Neural crest cell (in vitro differentiated cells): ENCODE measurements at regions not wholly inside any gene's neighbourhood (a gene's known extent, or its start where the extent isn't known, plus 50 kb on each side); places are given as distances from the start of the nearest gene placed in this dataset.

Source experiments
- DNase-seq: peaks from one replicate; pipeline ENCODE4 v3.0.0; 2021; ENCODE audit warnings: low read depth, mixed read lengths, low spot score
- H3K27ac Mint-ChIP-seq: one replicate; pipeline ENCODE4 v1.8.0; 2021; ENCODE audit warnings: mild to moderate bottlenecking, mixed read lengths; ENCODE audit not compliant: unreplicated experiment
- H3K27me3 Mint-ChIP-seq: 2 replicates; pipeline ENCODE4 v1.8.0; 2021; ENCODE audit warnings: low read depth, mild to moderate bottlenecking, mixed read lengths
- H3K36me3 Mint-ChIP-seq: 2 replicates; pipeline ENCODE4 v1.8.0; 2021; ENCODE audit warnings: low read depth, mild to moderate bottlenecking, mixed read lengths
- H3K4me1 Mint-ChIP-seq: 2 replicates; pipeline ENCODE4 v1.8.0; 2021; ENCODE audit warnings: mixed read lengths
- H3K4me3 Mint-ChIP-seq: one replicate; pipeline ENCODE4 v1.8.0; 2021; ENCODE audit warnings: mild to moderate bottlenecking, mixed read lengths
- H3K9me3 Mint-ChIP-seq: 2 replicates; pipeline ENCODE4 v1.8.0; 2021; ENCODE audit warnings: mixed read lengths
- TF ChIP-seq, protein P1 (sequence below): fragments of 200-600 bp; sonication (generic); conservative IDR thresholded peaks from 2 replicates; pipeline ENCODE4 v1.5.0; 2021; ENCODE audit warnings: antibody characterized with exemption, mild to moderate bottlenecking

DNA sequence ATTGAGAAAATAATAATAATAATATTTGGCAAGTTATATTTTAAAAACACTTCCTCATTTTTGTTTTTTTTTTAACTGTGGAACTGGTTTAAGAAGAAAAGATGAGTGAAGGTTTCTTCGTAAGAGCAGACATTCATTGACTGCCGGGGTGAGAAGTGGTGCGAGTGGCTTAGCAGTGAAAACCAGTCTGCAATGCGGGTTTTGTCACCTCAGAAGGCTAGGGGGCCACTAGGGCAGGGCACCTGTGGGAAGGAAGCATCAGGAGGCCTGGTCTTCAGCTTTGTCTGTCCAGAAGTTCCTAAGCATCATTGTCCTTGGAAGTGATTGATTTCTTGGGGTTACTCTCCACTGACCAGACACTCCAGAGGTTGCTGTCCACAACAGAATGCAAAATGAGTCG is 339.2 kb downstream of the ZNF326 start:
- Mint-ChIP-seq H3K4me1 (no peaks in the 10 kb centered on the region), H3K27ac (no peak overlapping the region), H3K4me3 (no peak overlapping the region), H3K36me3 (no peaks in the 10 kb centered on the region), H3K27me3 (no peaks in the 10 kb centered on the region), H3K9me3 (peaks cover 4% of the 10 kb centered on the region)
- TF ChIP-seq, protein P1, sequence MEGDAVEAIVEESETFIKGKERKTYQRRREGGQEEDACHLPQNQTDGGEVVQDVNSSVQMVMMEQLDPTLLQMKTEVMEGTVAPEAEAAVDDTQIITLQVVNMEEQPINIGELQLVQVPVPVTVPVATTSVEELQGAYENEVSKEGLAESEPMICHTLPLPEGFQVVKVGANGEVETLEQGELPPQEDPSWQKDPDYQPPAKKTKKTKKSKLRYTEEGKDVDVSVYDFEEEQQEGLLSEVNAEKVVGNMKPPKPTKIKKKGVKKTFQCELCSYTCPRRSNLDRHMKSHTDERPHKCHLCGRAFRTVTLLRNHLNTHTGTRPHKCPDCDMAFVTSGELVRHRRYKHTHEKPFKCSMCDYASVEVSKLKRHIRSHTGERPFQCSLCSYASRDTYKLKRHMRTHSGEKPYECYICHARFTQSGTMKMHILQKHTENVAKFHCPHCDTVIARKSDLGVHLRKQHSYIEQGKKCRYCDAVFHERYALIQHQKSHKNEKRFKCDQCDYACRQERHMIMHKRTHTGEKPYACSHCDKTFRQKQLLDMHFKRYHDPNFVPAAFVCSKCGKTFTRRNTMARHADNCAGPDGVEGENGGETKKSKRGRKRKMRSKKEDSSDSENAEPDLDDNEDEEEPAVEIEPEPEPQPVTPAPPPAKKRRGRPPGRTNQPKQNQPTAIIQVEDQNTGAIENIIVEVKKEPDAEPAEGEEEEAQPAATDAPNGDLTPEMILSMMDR = no peak
- no peak for DNase-seq

DNA sequence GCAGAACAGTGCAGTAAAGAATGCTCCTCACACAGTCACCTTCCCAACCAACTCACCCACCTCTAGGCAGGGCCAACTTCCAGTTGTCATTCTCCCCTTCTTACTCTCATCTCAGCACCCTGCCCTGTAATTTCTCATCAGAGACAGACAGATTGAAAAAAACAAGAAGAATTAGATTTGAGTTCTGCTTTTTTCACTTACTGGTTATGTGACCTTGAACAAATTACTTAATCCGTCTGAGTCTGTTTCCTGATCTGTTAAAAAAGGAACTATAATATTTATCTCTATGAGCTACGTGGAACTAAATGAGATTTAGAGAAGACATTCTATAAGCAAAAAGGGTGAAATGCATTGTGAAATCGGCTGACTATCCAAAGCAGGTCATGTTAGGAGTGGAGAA is 330.3 kb downstream of the ZNF326 start:
- TF ChIP-seq, protein P1 = no peak
- no peak overlapping the region for H3K27ac Mint-ChIP-seq
- peaks cover 7% of the 10 kb centered on the region for H3K9me3 Mint-ChIP-seq

DNA sequence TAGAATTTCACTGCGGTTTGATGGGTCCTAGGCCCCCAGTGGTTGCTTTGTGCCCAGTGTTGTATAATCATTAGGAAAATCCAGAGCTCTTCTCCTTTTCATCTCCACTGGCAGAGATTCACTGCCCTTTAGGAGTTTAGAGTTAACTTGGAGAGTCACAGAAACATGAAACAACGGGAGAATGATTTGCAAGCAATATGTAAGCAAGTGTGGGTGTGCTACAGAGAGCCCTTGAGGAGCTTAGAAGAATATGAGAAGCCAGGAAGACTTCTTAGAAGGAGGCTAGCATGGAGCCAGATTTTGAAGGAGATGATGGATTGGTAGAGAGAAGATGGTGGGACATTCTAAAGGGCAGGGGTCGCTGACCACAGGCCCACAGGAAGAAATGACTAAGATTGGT is 327.3 kb downstream of the ZNF326 start:
- no peak overlapping the region for H3K4me3 Mint-ChIP-seq
- H3K4me1 Mint-ChIP-seq = peaks cover 5% of the 10 kb centered on the region
- H3K27me3 Mint-ChIP-seq = no peaks in the 10 kb centered on the region
- no peak for DNase-seq
- H3K36me3 Mint-ChIP-seq = no peaks in the 10 kb centered on the region
- H3K27ac Mint-ChIP-seq = no peak overlapping the region
- peaks cover 2% of the 10 kb centered on the region for H3K9me3 Mint-ChIP-seq
- TF ChIP-seq, protein P1 = no peak

More for the DNA sequence above, 330.3 kb downstream of the ZNF326 start:
- Mint-ChIP-seq H3K27me3 (no peaks in the 10 kb centered on the region), H3K4me3 (no peak overlapping the region), H3K4me1 (peaks cover 1% of the 10 kb centered on the region), H3K36me3 (no peaks in the 10 kb centered on the region)
- no peak for DNase-seq

- Mint-ChIP-seq H3K4me3 (no peak overlapping the region), H3K27ac (no peak overlapping the region), H3K9me3 (peaks cover 2% of the 10 kb centered on the region), H3K36me3 (no peaks in the 10 kb centered on the region), H3K27me3 (no peaks in the 10 kb centered on the region), H3K4me1 (peaks cover 5% of the 10 kb centered on the region)
- TF ChIP-seq, protein P1 = no peak
- DNase-seq = no peak
Measured at GRCh38 chr1:90319918-90320317, 325.0 kb downstream of the ZNF326 start.

- H3K27ac Mint-ChIP-seq = no peak overlapping the region
- TF ChIP-seq, protein P1 = no peak
- peaks cover 2% of the 10 kb centered on the region for H3K9me3 Mint-ChIP-seq
Measured at GRCh38 chr1:90318431-90318830, 323.5 kb downstream of the ZNF326 start.

DNA sequence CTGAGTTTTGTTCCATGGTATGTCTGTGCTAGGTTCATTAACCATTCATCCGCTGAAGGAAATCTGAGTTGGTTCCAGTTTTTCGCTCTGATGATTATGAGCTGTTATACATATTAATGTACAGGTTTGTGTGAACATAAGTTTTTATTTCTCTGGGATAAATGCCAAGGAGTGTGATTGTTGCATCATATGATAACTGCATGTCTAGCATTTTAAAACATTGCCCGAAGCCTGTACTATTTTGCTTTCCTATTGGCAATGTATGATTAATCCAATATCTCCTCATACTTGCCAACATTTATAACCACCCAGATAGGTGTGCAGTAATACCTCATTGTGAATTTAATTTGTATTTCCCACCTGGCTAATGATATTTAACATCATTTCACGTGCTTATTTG is 322.7 kb downstream of the ZNF326 start:
- no peak for DNase-seq
- Mint-ChIP-seq H3K27me3 (no peaks in the 10 kb centered on the region), H3K4me1 (peaks cover 11% of the 10 kb centered on the region), H3K9me3 (no peaks in the 10 kb centered on the region), H3K27ac (no peak overlapping the region), H3K36me3 (no peaks in the 10 kb centered on the region), H3K4me3 (no peak overlapping the region)
- TF ChIP-seq, protein P1 = no peak

More at GRCh38 chr1:90318431-90318830, 323.5 kb downstream of the ZNF326 start:
- no peak for DNase-seq
- Mint-ChIP-seq H3K36me3 (no peaks in the 10 kb centered on the region), H3K27me3 (no peaks in the 10 kb centered on the region), H3K4me1 (peaks cover 11% of the 10 kb centered on the region), H3K4me3 (no peak overlapping the region)
